Mucosa of descending colon (tissue), 3 donors: ENCODE measurements at regions not wholly inside any gene's neighbourhood (a gene's known extent, or its start where the extent isn't known, plus 50 kb on each side); places are given as distances from the start of the nearest gene placed in this dataset.

Source experiments
- ATAC-seq: fragments of 200-7000 bp; cut with Tn5 transposase; one replicate; pipeline ENCODE4 v1.9.1; 2020; ENCODE audit warnings: mild to moderate bottlenecking, moderate library complexity
- DNase-seq, 3 donors: peaks; one replicate each; pipeline ENCODE4 v3.0.0-alpha.2; 2020
- H3K36me3 ChIP-seq: fragments of 200-600 bp; one replicate; pipeline ENCODE4 v1.8.0; 2021; ENCODE audit warnings: low read depth, mild to moderate bottlenecking
- H3K4me1 ChIP-seq: fragments of 200-600 bp; one replicate; pipeline ENCODE4 v1.8.0; 2021; ENCODE audit warnings: low read depth, mild to moderate bottlenecking
- H3K4me3 ChIP-seq: fragments of 200-600 bp; one replicate; pipeline ENCODE4 v1.8.0; 2021; ENCODE audit warnings: mild to moderate bottlenecking
- H3K9me3 ChIP-seq: fragments of 200-600 bp; one replicate; pipeline ENCODE4 v1.8.0; 2021; ENCODE audit warnings: mild to moderate bottlenecking
- intact Hi-C, 2 donors: fragments of 100-400 bp; cut with DNase I in 1 of 2; cut with micrococcal nuclease in 1 of 2; formaldehyde crosslinking; loops; one replicate each; pipeline versions ENCODE4 v1.11.0 to v1.11.1; 2022; cut with DNase I, micrococcal nuclease
- TF ChIP-seq, protein P1 (sequence below): fragments of 200-600 bp; IDR thresholded peaks from one replicate; pipeline ENCODE4 v1.8.0; 2022; ENCODE audit warnings: antibody characterized with exemption, mild to moderate bottlenecking
- donor health status: DM: no; HTN: no; CAD: no; lungs with moderate emphysema.
- donor health status: DM: no; HTN: no; CAD: no.
- donor health status: DM: no; HTN: yes; CAD: no.

DNA sequence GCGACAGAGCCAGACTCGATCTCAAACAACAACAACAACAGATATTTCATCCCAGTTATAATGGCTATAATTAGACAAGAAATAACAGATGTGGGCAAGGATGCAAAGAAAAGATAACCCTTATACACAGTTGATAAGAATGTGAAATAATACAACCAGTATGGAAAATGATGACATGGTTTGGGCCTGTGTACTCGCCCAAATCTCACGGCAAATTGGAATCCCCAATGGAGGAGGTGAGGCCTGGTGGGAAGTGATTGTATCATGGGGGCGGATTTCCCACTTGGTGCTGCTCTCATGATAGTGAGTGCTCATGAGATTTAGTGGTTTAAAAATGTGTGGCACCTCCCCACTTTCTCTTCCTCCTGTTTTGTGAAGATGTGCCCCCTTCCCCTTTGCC, 104.1 kb downstream of the C11orf87 start:
- H3K4me1 ChIP-seq = no peaks in the 10 kb centered on the region
- ATAC-seq = no peak
- no peak for DNase-seq
- no peaks in the 10 kb centered on the region for H3K36me3 ChIP-seq
- H3K4me3 ChIP-seq = no peak overlapping the region
- H3K9me3 ChIP-seq = no peaks in the 10 kb centered on the region
- TF ChIP-seq, protein P1, sequence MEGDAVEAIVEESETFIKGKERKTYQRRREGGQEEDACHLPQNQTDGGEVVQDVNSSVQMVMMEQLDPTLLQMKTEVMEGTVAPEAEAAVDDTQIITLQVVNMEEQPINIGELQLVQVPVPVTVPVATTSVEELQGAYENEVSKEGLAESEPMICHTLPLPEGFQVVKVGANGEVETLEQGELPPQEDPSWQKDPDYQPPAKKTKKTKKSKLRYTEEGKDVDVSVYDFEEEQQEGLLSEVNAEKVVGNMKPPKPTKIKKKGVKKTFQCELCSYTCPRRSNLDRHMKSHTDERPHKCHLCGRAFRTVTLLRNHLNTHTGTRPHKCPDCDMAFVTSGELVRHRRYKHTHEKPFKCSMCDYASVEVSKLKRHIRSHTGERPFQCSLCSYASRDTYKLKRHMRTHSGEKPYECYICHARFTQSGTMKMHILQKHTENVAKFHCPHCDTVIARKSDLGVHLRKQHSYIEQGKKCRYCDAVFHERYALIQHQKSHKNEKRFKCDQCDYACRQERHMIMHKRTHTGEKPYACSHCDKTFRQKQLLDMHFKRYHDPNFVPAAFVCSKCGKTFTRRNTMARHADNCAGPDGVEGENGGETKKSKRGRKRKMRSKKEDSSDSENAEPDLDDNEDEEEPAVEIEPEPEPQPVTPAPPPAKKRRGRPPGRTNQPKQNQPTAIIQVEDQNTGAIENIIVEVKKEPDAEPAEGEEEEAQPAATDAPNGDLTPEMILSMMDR = no peak
- intact Hi-C loops = no loop called here

DNA sequence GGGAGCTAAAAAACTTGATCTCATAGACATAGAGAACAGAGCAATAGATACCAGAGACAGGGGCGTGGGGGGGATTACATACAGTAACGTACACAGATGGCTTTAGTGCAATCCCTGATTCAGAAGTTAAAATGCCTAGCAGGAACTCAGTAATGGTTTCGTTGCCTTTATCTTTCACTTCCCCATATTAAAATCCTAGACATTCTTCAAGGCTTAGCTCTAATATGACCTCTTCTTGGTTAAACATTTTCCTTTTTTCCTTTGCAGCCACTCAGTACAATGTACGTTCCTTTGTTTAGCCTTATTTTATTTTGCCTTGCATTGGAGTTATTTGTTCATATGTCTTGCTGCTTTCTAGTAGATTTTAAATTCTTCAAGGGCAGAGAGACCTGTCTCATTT, 104.9 kb downstream of the C11orf87 start:
- no peaks in the 10 kb centered on the region for H3K4me1 ChIP-seq
- no peaks in the 10 kb centered on the region for H3K9me3 ChIP-seq
- H3K4me3 ChIP-seq = no peak overlapping the region
- ATAC-seq (no peak), DNase-seq (no peak)
- intact Hi-C loops = no loop called here
- TF ChIP-seq, protein P1 = no peak
- H3K36me3 ChIP-seq = no peaks in the 10 kb centered on the region

DNA sequence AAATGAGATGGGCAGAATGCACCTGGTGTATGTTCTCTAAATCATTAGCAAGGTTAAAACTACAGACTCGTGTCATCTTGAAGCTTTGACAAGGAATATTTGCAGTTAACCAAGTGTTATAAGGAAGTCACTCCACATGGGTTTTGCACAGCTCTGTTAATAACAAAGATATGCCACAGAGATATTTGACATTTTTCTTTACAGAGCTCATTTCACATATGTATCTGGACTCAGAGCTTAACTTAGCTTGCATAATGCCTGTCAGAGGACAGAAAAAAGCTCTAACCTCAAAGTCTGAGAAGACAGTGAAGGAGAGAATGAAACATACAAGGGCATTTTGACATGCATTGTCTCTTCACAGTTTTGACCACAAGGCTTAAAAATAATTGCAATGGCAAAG, 105.5 kb downstream of the C11orf87 start:
- Histone ChIP-seq H3K9me3 (no peaks in the 10 kb centered on the region), H3K4me3 (no peak overlapping the region), H3K4me1 (no peaks in the 10 kb centered on the region), H3K36me3 (no peaks in the 10 kb centered on the region)
- intact Hi-C loops = no loop called here
- ATAC-seq (no peak), DNase-seq (no peak)
- TF ChIP-seq, protein P1 = no peak

DNA sequence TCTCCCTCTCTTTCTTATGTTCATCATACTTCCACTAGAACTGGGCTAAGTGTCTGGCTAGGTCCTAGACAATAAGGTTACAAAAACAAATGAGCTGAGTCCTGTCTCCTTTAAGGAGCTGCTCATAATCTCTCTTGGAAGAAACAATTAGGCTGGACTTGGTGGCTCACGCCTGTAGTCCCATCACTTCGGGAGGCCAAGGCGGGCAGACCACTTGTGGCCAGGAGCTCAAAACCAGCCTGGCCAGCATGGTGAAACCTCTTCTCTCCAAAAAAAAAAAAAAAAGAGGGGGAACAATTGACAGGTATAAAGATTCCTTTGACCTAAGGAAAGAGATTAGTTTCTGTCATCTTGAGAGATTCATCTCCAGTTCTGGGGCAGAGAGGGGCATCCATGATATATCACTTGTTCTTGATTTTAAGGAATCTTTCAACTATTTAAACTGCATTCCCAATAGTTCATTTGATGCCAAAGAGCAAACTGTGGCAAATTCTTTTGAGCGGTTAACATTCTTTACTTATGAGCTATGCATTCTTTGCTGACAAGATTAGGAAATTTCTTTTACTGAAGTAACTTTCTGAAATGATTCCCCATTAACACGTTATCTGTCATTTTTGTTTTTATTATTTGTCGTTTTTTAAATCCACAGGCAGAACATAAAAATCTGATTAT, 125.5 kb downstream of the C11orf87 start:
- Histone ChIP-seq H3K9me3 (peaks cover 4% of the 10 kb centered on the region), H3K4me3 (no peak overlapping the region), H3K4me1 (no peaks in the 10 kb centered on the region), H3K36me3 (no peaks in the 10 kb centered on the region)
- TF ChIP-seq, protein P1 = no peak
- intact Hi-C loops = no loop called here
- ATAC-seq (no peak), DNase-seq (no peak)

DNA sequence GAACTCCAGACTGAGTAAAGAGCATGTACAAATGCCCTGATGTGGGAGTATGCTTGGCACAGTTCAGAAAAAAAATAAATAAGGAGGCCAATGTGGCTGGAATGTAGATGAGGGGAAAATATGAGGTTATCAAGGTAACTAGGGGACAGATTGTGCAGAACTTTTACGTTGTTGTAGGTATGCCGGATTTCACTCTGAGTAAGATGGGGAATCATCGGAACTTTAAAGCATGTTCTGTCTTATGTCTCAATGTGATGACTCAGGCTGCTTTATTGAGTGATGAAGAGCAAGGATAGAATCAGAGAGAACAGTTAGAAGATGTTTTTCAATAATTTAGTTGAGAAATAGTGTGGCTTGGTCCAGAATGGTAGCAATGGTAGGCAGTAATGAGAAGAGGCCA, 130.4 kb downstream of the C11orf87 start:
- ATAC-seq (no peak), DNase-seq (no peak)
- Histone ChIP-seq H3K9me3 (no peaks in the 10 kb centered on the region), H3K36me3 (no peaks in the 10 kb centered on the region), H3K4me3 (no peak overlapping the region), H3K4me1 (no peaks in the 10 kb centered on the region)
- TF ChIP-seq, protein P1 = no peak
- intact Hi-C loops = no loop called here

DNA sequence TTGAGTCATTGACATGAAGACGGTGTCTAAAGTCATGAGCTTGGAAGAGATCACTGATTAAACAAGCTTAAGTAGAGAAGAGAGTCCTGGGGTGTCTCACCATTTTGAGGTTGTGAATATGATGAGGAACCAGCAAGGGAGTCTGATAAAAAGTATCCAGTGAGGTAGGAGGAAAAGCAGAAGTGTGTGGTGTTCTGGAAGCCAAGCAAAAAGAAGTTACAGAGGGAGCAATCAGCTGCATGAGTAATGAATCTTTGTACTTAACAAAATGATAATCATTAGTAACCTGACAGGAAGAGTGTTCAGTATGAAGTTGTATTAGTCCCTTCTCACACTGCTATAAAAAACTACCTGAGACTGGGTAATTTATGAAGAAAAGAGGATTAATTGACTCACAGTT, 131.3 kb downstream of the C11orf87 start:
- Histone ChIP-seq H3K36me3 (no peaks in the 10 kb centered on the region), H3K9me3 (peaks cover 2% of the 10 kb centered on the region), H3K4me1 (no peaks in the 10 kb centered on the region), H3K4me3 (no peak overlapping the region)
- TF ChIP-seq, protein P1 = no peak
- DNase-seq (no peak), ATAC-seq (no peak)
- intact Hi-C loops = no loop called here
